Stimulated activated CD8-positive, alpha-beta memory T cell treated with anti-CD3 and anti-CD28 coated beads, Interleukin-4, amount 100 ng/mL, for 48 hours (primary cell): ENCODE measurements at regions not wholly inside any gene's neighbourhood (a gene's known extent, or its start where the extent isn't known, plus 50 kb on each side); places are given as distances from the start of the nearest gene placed in this dataset.
"Not testable (repeated sequence)": the region's sequence is repeated elsewhere in the genome, so short reads cannot be mapped to it uniquely, and the experiment has no call there.

Source experiments
- DNase-seq: peaks from one replicate; pipeline ENCODE4 v3.0.0-alpha.2; 2020

- no peak for DNase-seq
Observed at GRCh38 chr4:125760956-125761355, 446.2 kb downstream of the FAT4 start.

- DNase-seq = no peak
Observed at GRCh38 chr4:125762537-125762936, 447.8 kb downstream of the FAT4 start.

DNA sequence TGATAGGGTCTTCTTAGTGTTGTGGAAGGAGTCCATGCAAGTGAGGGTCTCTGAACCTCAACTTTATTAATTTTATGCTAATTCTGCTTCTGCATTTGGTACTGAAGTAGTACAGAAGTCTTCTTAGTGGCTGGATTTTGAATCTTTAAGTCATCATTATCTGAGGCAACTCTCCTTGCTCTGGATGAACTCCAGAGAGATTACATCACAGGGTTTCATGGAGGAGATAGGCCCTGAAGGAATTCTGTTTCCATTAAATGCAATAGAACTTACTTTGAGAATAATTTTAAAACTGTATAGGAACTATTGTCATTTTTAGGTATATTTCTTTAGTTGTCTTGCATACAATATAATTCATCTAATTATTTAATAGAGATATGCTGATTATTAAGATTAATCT, 451.2 kb downstream of the FAT4 start:
- no peak for DNase-seq

DNA sequence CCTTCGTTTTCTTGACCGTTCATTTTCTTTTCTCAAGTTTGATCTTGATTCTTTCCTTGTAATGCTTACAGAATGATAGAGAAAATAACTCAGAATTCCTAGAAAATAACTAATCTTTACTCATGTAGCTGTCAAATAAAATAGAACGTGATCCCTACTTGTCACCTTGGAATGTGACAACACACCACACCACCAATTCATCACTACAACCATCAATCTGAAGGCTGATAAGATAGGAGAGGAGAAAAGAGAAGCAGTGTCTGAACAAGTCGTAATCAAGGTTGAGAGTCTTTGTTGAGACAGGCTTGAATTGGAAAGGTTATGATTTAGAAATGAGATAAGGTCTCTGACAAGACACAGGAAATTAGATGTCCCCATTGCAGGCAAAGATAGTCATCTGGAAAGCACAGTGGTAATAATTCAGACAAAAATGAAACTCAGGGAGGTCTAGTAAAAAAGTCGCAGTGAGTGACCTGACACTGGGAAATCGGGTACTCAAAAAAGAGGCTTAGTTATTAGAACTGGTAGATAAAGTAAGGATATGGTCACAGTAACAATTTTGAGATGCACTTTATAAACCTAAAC, 456.2 kb downstream of the FAT4 start:
- no peak for DNase-seq

- no peak for DNase-seq
Observed at GRCh38 chr4:125772680-125773079, 457.9 kb downstream of the FAT4 start.

DNA sequence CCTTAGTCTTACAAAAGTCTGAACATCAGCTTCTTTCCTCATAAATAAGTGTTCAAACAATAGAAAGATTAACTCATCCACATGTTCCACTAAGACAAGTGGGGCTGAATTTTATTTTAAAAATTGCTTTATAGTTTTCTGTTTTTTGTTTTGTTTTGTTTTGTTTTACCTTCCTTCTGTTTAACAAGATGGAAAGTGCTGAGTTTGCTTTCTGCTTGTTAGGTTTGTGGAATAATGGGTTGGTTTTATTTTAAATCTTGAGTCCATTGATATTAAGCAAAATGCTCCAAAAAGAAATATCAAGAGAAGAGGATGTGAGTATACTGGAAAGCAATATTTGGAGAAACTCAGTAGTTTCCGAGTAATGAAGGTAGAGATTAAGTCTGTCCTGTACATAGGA, 458.7 kb downstream of the FAT4 start:
- DNase-seq = no peak

DNA sequence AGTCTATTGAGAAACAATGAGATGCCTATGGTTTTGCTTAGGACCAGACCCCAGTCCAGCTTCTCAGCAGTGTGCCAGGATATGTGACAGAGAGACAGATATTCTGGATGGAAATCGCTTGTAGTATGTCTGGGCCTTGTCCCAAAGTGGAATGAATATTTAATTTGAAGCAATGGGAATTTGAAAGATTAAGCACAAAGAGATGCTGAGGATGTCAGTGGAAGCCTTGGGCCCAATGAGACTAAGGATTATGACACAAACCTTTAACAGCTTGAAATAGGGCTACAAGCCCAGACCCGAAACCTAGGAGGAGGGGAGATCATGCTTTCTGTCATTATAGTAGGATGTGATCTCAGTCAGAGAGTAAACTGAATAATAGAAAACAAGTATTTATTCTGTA, 459.2 kb downstream of the FAT4 start:
- DNase-seq = no peak

GRCh38 chr4:125776146-125776545, 461.4 kb downstream of the FAT4 start:
- DNase-seq = no peak

GRCh38 chr4:125780164-125780563, 465.4 kb downstream of the FAT4 start:
- DNase-seq = no peak

GRCh38 chr4:125780747-125781146, 466.0 kb downstream of the FAT4 start:
- DNase-seq = no peak

DNA sequence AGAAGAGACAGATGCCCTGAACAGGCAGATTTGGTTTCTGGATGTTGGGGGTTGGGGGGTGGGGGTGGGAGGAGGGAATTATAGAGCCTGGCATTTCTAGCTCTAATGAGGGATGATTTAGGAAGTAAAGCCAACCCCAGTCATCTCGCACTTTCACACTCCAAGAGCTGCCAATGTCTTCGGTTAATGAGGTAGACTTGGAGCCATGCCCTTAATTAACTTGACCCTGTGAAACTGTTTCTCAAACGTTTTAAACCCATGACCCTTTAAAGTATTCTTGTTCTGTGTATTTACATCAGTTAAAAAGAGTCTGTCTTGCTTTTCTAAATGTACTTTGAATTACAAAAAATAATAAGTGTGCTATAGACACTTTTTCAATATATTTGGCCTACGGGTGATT, 466.9 kb downstream of the FAT4 start:
- no peak for DNase-seq

DNA sequence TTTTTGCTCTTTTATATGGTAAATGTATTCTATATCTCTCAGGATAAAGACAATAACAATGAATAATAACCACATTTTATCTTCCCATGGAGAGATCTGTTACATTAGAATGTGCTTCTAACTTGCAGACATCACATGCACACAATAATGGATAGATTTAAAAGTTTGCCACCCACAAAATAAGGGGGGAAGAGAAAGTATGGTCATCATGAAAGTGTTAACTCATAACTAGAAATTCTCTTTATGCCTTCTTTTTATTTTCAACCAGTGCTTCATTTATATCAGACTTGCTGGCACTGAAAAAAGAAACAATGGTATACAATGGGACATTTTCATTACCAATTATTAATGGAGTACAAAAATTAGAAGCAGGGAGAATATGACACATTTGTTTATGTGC, 470.0 kb downstream of the FAT4 start:
- DNase-seq = no peak

GRCh38 chr4:125787707-125788106, 473.0 kb downstream of the FAT4 start:
- DNase-seq = no peak

DNA sequence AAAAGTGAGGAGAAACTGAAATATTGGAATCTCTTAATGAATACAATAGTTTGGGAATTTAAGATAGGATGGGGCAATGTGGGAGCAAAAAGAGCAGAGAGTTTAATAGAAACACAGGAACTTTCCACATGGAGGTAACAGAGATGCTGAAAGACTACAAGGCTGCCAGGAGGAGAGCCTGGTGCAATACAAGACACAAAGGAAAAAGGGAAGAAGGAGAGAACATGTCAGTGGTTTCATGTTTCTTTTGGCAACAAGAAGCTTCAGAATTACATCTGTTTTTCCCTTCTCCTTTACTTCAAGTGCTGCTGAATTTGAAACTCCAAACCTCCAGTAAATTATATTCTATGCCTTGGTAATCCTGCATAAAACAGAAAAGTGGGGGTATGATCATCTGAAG, 474.3 kb downstream of the FAT4 start:
- no peak for DNase-seq

- no peak for DNase-seq
Observed at GRCh38 chr4:125791896-125792295, 477.1 kb downstream of the FAT4 start.

DNA sequence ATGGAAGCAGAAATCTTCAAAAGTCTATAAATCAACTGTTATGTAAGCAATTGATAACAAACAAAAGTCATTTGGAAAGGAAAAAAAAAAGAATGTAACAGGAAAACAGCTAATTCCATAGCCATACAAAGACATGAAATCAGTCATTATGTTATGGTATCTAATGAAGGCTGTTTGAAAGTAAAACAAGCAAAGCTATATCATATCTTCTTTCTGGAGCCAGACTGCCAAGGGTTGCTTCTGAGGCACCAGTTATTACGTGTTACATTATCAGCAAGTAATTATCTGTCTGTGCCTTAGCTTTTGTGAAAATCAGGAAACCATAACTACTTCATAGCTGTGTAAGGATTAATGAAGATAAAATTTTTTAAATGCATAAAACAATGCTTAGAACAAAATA, 480.2 kb downstream of the FAT4 start:
- no peak for DNase-seq

GRCh38 chr4:125796138-125796537, 481.4 kb downstream of the FAT4 start:
- DNase-seq = no peak

- DNase-seq = not testable (repeated sequence)
Observed at GRCh38 chr4:125797621-125798020, 482.9 kb downstream of the FAT4 start.

DNA sequence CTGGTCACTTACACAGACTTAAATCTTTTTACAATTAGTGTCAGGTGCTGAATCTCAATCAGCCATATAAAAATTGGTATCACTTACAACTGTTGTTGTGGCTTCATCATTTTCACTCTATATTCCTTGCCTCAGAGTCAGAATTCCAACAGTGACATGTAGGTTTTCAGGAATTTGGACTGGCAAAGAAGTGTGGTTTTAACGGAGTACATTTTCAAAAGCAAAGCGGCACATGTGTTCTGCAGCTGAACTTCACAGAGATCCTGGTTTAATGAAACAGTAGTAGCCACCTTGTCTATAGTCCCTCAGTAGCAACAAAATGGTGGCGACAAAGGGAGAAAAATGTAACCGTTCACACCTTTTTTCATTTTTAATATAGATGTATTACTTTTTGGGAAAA, 486.6 kb downstream of the FAT4 start:
- no peak for DNase-seq

- no peak for DNase-seq
Observed at GRCh38 chr4:125801924-125802323, 487.2 kb downstream of the FAT4 start.

DNA sequence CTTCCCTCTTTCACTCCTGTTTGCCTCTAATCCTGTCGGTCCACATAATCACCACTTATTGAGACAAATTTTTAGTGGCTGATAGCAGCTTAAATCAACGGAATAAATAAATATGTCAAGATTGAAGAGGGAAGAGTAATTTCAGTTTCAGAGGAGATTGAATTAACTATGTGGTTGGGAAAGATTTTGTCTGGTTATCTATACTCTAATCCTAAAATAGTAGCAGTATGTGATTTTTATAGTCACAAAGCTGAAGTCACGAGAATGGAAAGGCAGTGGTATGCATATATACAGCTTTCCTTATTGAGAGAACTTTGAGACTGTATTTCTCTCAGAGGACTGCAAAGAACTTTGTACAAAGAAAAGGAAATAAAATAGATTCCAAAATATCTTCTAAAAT, 493.3 kb downstream of the FAT4 start:
- no peak for DNase-seq

DNA sequence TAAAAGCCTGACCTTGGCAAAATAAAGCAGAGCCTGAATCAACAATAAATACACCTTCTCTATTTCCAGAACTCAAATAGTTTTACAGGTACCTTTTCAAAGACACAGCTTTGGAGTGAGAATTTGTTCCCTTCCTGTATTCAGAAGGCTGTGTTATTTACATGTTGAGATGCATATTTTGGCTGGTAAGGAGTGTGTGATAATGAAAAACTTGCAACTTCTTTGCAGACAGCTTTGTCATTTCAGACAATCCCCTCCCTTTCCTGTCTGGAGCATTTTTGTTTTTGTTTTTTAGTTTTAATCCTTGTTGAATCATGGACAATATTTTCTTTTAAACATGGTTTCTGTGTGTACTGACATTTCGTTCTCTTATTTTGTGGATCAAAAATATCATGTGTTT, 493.8 kb downstream of the FAT4 start:
- no peak for DNase-seq

DNA sequence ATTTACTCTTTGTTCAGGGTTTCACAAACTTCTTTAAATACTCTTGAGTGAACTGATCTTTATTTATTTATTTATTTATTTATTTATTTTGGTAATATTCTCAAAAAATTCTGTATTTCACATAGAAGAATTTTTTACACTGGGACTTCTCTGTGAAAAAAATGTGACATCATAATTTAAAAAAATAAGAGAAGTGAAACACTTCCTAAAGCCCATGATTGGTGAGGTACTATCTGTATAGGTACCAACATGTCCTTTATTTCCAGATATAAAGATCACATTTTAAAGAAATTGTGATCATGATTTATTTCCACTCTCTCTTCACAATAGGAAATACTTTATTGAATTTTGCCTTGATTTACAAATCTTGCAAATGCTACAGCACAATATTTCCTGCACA, 497.1 kb downstream of the FAT4 start:
- DNase-seq = no peak

DNA sequence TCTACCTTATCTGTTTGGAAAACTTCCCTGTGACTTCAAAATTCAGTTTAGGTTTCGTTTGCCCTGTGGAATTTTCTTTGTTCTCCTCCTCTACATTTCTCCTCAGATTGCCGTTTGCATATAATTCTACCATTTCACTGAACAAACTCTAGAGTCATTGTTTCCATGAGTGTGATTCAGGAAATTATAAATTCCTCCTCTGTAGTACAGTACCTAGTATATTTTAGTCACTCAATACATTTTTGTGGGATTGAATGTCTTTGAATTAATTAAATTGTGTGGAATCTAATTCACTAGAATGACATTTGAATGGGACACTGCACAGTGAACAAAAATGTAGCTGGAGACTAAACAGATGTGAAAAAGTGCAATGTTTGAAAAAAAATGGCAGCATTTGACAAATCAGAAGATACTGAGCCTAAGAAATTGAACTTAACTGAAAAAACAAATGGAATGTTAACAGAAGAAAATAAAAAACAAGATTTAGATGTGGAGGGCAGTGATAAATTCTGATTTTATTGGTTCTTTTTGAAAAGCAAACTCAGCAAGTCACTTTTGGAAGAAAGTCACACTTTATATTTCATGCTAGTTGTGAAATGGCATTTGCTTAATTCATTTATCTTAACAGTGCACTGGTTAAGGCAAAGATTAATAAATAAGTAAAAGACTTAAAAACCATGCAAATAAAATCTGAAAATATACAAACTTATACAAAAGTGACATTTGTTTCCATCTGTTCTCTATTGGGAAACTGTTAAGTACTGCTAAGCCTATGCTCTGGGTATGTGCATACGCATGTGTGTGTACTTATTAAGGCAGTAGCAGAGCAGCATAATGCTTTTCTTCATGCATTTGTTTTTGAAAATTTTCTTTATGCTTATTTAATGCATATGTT, 512.3 kb downstream of the FAT4 start:
- DNase-seq = no peak

DNA sequence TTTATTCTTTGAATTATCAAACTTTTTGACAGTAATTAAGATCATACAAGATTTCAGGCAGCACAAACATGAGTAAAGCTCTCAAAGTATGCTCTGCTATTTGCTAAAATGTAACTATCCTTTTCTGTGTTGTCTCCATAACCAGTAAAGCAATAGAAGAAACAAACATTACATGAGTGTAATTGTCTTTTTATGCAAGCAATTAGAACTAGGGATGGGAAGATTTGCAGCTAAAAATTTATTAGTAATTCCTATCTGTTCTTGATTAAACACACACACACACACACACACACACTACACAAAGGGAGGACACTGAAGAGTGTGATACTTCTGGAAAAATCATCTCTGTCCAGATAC, 512.9 kb downstream of the FAT4 start:
- DNase-seq = no peak
